ENCODE measurements at regions not wholly inside any gene's neighbourhood (a gene's known extent, or its start where the extent isn't known, plus 50 kb on each side); places are given as distances from the start of the nearest gene placed in this dataset.

DNA sequence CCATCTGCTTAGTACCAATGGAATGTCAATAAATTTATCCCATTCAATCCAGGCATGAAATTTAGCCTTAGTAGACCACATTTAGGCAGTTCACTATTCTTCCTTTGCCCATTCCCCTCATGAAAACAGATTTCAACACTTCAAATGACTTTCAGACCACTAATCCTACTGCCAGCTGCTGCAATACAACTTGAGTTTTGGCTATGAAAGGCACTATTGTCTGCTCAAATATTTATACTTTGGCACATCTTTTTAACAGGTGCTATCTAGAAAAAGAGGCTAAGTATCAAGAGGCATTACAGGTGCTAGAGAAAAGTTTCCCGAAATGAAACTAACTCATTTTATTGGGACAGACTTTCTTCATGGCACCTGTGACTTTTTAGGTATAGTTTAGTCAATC lies 499.8 kb downstream of the C12orf50 start:
- Histone ChIP-seq H3K36me3 (ENCODE audit: insufficient read depth, low read length) (no peaks in the 10 kb centered on the region), H3K4me3 (ENCODE audit: low read depth, low read length, poor library complexity, severe bottlenecking) (no peak overlapping the region)

DNA sequence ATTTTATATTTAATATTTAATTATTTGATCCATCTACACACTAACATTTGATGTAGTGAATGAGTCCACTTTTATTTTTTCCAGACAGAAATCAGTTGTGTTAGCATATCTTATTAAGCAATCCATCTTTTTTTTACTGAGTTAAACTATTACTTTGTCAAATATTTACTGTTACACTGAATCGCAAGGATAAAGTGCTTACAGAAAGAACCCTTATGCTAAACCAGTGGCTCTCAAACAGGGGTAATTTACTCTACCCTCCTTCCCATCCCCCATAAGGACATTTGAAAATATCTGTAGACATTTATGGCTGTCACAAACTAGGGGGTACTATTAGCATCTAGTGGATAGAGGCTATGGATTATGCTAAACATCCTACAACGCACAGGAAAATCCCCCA lies 508.2 kb downstream of the C12orf50 start:
- no peaks in the 10 kb centered on the region for H3K79me2 ChIP-seq (ENCODE audit: insufficient read depth, low read length)
- H3K36me3 ChIP-seq (ENCODE audit: insufficient read depth, low read length) = no peaks in the 10 kb centered on the region
- no peak overlapping the region for H2AFZ ChIP-seq (ENCODE audit: low read length)
- no peaks in the 10 kb centered on the region for H3K4me1 ChIP-seq (ENCODE audit: insufficient read depth, low read length, severe bottlenecking)
- H3K9me3 ChIP-seq (ENCODE audit: low read length) = no peaks in the 10 kb centered on the region
- no peak overlapping the region for H3K27ac ChIP-seq (ENCODE audit: low read depth, low read length, poor library complexity, severe bottlenecking)
- no peaks in the 10 kb centered on the region for H3F3A ChIP-seq (ENCODE audit: insufficient read depth, low read length)
- H4K20me1 ChIP-seq (ENCODE audit: insufficient read depth, low read length) = no peaks in the 10 kb centered on the region
- no peak for TF ChIP-seq EZH2 (IDR thresholded peaks at IDR 0.05; ENCODE audit: borderline replicate concordance, low read length)
- TF ChIP-seq, protein P1, sequence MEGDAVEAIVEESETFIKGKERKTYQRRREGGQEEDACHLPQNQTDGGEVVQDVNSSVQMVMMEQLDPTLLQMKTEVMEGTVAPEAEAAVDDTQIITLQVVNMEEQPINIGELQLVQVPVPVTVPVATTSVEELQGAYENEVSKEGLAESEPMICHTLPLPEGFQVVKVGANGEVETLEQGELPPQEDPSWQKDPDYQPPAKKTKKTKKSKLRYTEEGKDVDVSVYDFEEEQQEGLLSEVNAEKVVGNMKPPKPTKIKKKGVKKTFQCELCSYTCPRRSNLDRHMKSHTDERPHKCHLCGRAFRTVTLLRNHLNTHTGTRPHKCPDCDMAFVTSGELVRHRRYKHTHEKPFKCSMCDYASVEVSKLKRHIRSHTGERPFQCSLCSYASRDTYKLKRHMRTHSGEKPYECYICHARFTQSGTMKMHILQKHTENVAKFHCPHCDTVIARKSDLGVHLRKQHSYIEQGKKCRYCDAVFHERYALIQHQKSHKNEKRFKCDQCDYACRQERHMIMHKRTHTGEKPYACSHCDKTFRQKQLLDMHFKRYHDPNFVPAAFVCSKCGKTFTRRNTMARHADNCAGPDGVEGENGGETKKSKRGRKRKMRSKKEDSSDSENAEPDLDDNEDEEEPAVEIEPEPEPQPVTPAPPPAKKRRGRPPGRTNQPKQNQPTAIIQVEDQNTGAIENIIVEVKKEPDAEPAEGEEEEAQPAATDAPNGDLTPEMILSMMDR (IDR thresholded peaks at IDR 0.05; ENCODE audit: low read length) = no peak
- H3K4me2 ChIP-seq (ENCODE audit: low read length) = no peak overlapping the region
- no peak overlapping the region for H3K4me3 ChIP-seq (ENCODE audit: low read depth, low read length, poor library complexity, severe bottlenecking)
- H3K27me3 ChIP-seq (ENCODE audit: insufficient read depth, low read length) = no peaks in the 10 kb centered on the region
- H3K9me2 ChIP-seq (ENCODE audit: low read depth, low read length) = no peaks in the 10 kb centered on the region
- no peak overlapping the region for H3K9ac ChIP-seq (ENCODE audit: low read length)

More for the DNA sequence above, 499.8 kb downstream of the C12orf50 start:
- TF ChIP-seq, protein P1 (IDR thresholded peaks at IDR 0.05; ENCODE audit: low read length) = no peak
- TF ChIP-seq EZH2 (IDR thresholded peaks at IDR 0.05; ENCODE audit: borderline replicate concordance, low read length) = no peak
- Histone ChIP-seq H4K20me1 (ENCODE audit: insufficient read depth, low read length) (no peaks in the 10 kb centered on the region), H3K27ac (ENCODE audit: low read depth, low read length, poor library complexity, severe bottlenecking) (no peak overlapping the region), H3K4me1 (ENCODE audit: insufficient read depth, low read length, severe bottlenecking) (no peaks in the 10 kb centered on the region), H2AFZ (ENCODE audit: low read length) (no peak overlapping the region), H3K27me3 (ENCODE audit: insufficient read depth, low read length) (no peaks in the 10 kb centered on the region), H3F3A (ENCODE audit: insufficient read depth, low read length) (no peaks in the 10 kb centered on the region), H3K4me2 (ENCODE audit: low read length) (no peak overlapping the region), H3K9me3 (ENCODE audit: low read length) (no peaks in the 10 kb centered on the region), H3K79me2 (ENCODE audit: insufficient read depth, low read length) (no peaks in the 10 kb centered on the region), H3K9me2 (ENCODE audit: low read depth, low read length) (no peaks in the 10 kb centered on the region), H3K9ac (ENCODE audit: low read length) (no peak overlapping the region)

GRCh38 chr12:87518481-87518880 lies 510.7 kb downstream of the C12orf50 start:
- TF ChIP-seq, protein P1 (IDR thresholded peaks at IDR 0.05; ENCODE audit: low read length) = no peak
- no peak for TF ChIP-seq EZH2 (IDR thresholded peaks at IDR 0.05; ENCODE audit: borderline replicate concordance, low read length)
- no peak overlapping the region for H3K4me3 ChIP-seq (ENCODE audit: low read depth, low read length, poor library complexity, severe bottlenecking)
- no peak overlapping the region for H3K27ac ChIP-seq (ENCODE audit: low read depth, low read length, poor library complexity, severe bottlenecking)
- no peaks in the 10 kb centered on the region for H3F3A ChIP-seq (ENCODE audit: insufficient read depth, low read length)
- H3K9me2 ChIP-seq (ENCODE audit: low read depth, low read length) = no peaks in the 10 kb centered on the region
- no peaks in the 10 kb centered on the region for H3K36me3 ChIP-seq (ENCODE audit: insufficient read depth, low read length)
- no peaks in the 10 kb centered on the region for H3K4me1 ChIP-seq (ENCODE audit: insufficient read depth, low read length, severe bottlenecking)
- no peaks in the 10 kb centered on the region for H3K27me3 ChIP-seq (ENCODE audit: insufficient read depth, low read length)
- no peaks in the 10 kb centered on the region for H3K79me2 ChIP-seq (ENCODE audit: insufficient read depth, low read length)
- H3K9me3 ChIP-seq (ENCODE audit: low read length) = no peaks in the 10 kb centered on the region
- H3K9ac ChIP-seq (ENCODE audit: low read length) = no peak overlapping the region
- no peaks in the 10 kb centered on the region for H4K20me1 ChIP-seq (ENCODE audit: insufficient read depth, low read length)
- H2AFZ ChIP-seq (ENCODE audit: low read length) = no peak overlapping the region
- no peak overlapping the region for H3K4me2 ChIP-seq (ENCODE audit: low read length)

Measured in OCI-LY1 (cell line).